NCI-H187 (cell line): ENCODE measurements at regions not wholly inside any gene's neighbourhood (a gene's known extent, or its start where the extent isn't known, plus 50 kb on each side); places are given as distances from the start of the nearest gene placed in this dataset.
"Not testable (repeated sequence)": the region's sequence is repeated elsewhere in the genome, so short reads cannot be mapped to it uniquely, and the experiment has no call there.

Experiments
- DNase-seq, 2 experiments: peaks; one replicate each; lab custom pipeline; 2025; lab: John Stamatoyannopoulos, UW

GRCh38 chr1:234866007-234866866 lies 256.3 kb upstream of the IRF2BP2 start:
- DNase-seq: no peak

- DNase-seq: no peak
These were observed 255.4 kb upstream of the IRF2BP2 start for GRCh38 chr1:234865171-234866006.

- DNase-seq: no peak
These were observed 254.1 kb upstream of the IRF2BP2 start for GRCh38 chr1:234864116-234864515.

- DNase-seq: no peak
These were observed 253.6 kb upstream of the IRF2BP2 start for GRCh38 chr1:234863551-234863971.

- DNase-seq: no peak
These were observed 253.1 kb upstream of the IRF2BP2 start for GRCh38 chr1:234862944-234863515.

- no peak for DNase-seq
These were observed 252.5 kb upstream of the IRF2BP2 start for GRCh38 chr1:234862360-234862943.

- no peak for DNase-seq
These were observed 251.8 kb upstream of the IRF2BP2 start for GRCh38 chr1:234861761-234862160.

GRCh38 chr1:234861024-234861620 lies 251.1 kb upstream of the IRF2BP2 start:
- no peak for DNase-seq

GRCh38 chr1:234858722-234859121 lies 248.7 kb upstream of the IRF2BP2 start:
- DNase-seq: no peak

- no peak for DNase-seq
These were observed 246.9 kb upstream of the IRF2BP2 start for GRCh38 chr1:234856845-234857245.

- no peak for DNase-seq
These were observed 245.9 kb upstream of the IRF2BP2 start for GRCh38 chr1:234855851-234856250.

GRCh38 chr1:234854645-234855039 lies 244.7 kb upstream of the IRF2BP2 start:
- DNase-seq: no peak

GRCh38 chr1:234853906-234854644 lies 244.1 kb upstream of the IRF2BP2 start:
- DNase-seq: no peak

GRCh38 chr1:234852659-234853058 lies 242.7 kb upstream of the IRF2BP2 start:
- DNase-seq: no peak

GRCh38 chr1:234851450-234852438 lies 241.8 kb upstream of the IRF2BP2 start:
- DNase-seq: no peak

GRCh38 chr1:234849832-234850231 lies 239.9 kb upstream of the IRF2BP2 start:
- DNase-seq: no peak

- DNase-seq: no peak
These were observed 239.1 kb upstream of the IRF2BP2 start for GRCh38 chr1:234848972-234849649.

- DNase-seq: not testable (repeated sequence)
These were observed 236.8 kb upstream of the IRF2BP2 start for GRCh38 chr1:234846813-234847212.

- DNase-seq: no peak
These were observed 235.9 kb upstream of the IRF2BP2 start for GRCh38 chr1:234845836-234846235.
